Stimulated activated CD4-positive, alpha-beta T cell treated with anti-CD3 and anti-CD28 coated beads, Interleukin-4, amount 100 ng/mL, for 4 hours (primary cell): ENCODE measurements at regions not wholly inside any gene's neighbourhood (a gene's known extent, or its start where the extent isn't known, plus 50 kb on each side); places are given as distances from the start of the nearest gene placed in this dataset.

Source experiments
- DNase-seq, 2 experiments: peaks; one replicate each; pipeline ENCODE4 v3.0.0-alpha.2; 2020

- no peak for DNase-seq
These were observed 558.3 kb upstream of the PSMD7 start for GRCh38 chr16:73738266-73738665.

GRCh38 chr16:73737637-73738036, 559.0 kb upstream of the PSMD7 start:
- DNase-seq, result no peak

DNA sequence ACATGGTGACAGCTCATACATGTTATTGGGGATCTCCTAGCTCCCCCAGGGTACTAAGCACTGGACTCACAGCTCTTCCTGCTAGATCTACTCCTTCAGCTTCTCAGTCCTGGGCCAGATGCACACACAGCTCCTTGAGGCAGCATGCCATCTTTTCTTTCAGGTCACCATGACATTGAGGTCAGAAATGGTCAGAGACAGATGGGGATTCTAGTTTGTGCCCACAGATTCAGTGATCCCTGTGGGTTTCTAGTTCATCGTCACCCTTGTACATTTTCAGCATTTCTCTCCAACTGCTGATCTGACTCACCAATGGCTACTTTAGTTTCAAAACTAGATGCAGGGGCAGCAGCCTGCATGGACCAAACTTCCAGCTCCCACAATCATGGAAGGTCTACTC, 560.7 kb upstream of the PSMD7 start:
- no peak for DNase-seq

- no peak for DNase-seq
These were observed 561.6 kb upstream of the PSMD7 start for GRCh38 chr16:73735018-73735417.

DNA sequence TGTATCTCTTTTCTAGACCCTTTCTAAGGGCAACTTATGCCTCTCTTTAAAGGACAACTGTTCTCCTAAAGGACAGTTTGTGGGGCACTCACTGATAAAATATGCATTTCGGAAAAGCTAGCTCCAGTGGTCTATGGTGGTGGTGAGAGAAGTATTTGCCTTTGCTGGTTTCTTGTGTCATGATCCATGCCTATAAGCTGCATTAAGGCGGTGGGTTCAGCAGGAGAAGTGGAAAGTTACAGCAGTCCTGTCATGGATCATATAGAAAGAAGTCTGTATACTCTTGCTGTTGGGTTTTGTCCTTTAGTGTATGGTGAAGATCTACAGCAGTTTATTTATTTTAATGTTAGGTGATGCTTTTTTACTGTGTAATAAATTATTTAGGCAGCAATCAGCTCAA, 563.9 kb upstream of the PSMD7 start:
- no peak for DNase-seq

DNA sequence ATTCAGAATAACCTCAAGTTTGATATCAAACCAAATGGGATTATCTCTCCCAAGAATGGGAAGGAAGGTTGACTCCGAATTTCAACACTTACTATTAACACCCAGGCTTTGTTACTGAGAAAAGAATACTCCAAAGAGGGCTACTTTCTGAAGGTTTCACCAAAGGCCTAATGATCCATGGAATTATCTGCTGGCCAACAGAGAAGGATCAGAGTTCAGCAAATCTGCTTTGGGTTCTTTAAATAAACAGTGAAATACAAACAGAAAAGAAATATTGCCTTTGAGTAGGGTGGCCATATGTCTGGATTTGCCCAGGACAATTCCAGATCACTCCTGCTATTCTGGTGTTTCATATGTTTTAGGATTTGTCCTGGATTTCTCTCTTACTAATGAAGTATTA, 564.5 kb upstream of the PSMD7 start:
- no peak for DNase-seq

GRCh38 chr16:73730481-73731090, 566.0 kb upstream of the PSMD7 start:
- no peak for DNase-seq

- no peak for DNase-seq
These were observed 571.5 kb upstream of the PSMD7 start for GRCh38 chr16:73725156-73725555.

- DNase-seq, result no peak
These were observed 572.1 kb upstream of the PSMD7 start for GRCh38 chr16:73724503-73724902.

DNA sequence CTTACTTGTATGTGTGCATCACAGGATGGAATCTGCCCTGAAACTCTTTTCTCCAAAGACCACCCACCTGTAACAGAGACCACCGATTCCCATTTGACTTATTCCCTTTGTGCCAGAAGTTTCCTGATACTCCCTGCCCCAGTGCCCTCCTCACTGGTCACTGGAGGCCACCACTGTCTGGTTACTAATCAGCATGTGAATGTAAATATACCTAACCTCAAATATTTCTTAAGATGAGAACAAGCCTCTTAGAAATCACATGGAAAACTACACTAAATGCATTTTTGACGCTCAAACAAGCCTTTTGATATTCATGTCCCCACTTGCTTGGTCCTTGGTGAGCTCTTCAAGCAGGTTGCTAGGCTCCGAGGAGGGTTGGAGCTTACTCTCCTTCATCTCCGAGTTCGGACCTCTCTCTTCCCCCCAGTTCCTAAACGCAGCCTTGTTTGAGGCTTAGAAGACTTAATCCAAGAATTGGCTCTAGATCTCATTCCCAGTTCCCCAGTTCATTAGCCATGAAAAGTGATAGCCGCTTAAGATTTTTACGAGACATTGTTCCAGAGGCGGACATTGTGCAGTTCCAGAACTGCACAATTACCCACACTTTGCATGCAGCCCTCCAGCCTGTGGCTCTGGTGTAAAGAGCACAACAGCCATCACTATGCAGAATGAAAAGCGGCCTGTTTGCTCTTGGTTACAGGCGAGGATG, 579.2 kb upstream of the PSMD7 start:
- no peak for DNase-seq

GRCh38 chr16:73714976-73715375, 581.6 kb upstream of the PSMD7 start:
- no peak for DNase-seq

DNA sequence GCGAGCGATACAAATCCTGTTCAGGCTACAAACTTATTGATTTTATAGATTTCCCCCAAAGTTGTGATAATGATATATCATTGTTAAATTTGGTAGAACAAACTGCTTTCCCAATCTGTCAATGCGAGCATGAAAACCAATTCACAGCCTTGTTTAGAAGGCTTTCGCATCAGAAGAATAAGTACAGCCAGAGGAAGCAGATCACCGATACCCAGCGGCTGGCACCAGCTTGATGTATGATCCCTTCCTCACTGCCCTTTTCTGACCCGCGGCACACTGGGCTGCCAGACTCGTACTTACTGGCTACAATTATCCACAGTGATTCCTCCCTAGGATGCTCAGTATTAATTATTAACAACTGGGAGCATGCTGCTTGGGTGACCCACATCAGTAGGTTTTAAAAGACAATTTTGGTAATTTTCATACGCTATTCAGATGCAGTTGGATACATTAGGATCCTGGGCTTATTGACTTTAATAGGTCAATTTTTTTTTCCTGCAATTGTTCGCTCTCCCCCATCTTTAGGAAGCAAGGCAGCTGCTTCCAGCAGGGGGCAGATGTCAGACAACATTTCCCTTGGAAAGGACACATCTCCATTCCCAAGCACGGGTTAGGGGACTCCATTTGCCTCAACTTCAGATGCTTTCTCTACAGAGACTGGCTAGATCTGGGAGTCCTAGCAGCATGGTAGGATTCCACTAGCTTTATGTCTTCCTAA, 582.7 kb upstream of the PSMD7 start:
- no peak for DNase-seq

- no peak for DNase-seq
These were observed 583.4 kb upstream of the PSMD7 start for GRCh38 chr16:73713251-73713650.

- no peak for DNase-seq
These were observed 585.1 kb upstream of the PSMD7 start for GRCh38 chr16:73711406-73712080.

DNA sequence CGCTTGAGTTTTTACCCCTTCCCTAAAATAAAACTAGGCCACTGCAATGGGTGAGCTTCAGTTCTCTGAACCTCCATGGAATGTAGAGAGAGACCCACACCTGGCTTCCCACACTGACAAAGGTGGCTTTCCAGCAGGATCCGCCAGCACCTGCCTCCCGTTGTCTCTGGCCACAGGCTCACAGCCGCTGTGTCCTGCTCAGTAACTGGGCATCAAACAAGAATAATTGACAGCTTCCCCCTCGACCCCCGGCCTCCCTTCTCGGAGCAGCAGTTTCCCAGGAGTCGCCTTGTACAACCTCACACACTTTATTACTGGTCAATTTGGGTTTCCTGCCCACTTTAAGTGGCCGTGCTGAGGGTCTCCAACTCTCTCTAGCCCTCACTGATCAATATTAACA, 586.1 kb upstream of the PSMD7 start:
- no peak for DNase-seq

DNA sequence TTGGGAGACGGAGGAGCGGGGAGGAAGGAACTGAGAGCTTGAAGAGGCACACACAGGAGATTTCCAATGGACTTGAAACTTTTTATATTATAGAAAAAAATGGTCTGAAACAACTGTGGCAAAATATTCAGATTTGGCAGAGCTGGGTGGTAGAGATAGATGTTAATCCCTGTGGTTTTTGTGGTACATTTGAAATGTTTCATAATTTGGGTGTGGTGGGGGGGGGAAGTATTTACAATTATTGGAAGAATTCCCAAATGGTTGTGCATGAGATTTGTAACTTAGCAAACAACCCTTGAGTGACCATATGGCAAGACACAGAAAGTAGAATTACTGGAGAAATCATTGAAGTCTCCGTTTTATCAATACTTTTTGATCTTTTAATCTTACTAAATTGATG, 588.8 kb upstream of the PSMD7 start:
- no peak for DNase-seq

GRCh38 chr16:73703891-73704290, 592.7 kb upstream of the PSMD7 start:
- DNase-seq, result no peak

DNA sequence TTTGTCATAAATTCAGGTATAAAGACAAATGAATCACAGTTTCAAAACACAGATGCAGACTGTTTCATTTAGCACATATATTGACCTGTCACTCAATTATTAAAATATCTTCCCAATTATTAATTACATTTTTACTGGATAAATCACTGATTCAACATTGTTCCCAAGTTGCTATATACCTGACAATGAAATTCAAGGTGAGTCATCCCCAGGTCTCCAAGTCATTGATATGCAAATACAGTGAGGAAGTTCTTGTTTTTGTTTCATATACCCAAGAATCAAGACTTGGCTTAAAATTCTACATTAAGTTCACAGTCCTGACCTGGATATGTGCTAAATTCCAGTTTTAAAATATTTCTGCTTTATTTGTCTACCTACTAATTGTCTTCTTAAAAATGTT, 599.3 kb upstream of the PSMD7 start:
- no peak for DNase-seq

GRCh38 chr16:73692861-73693260, 603.8 kb upstream of the PSMD7 start:
- no peak for DNase-seq

- DNase-seq, result no peak
These were observed 612.8 kb upstream of the PSMD7 start for GRCh38 chr16:73683804-73684203.

GRCh38 chr16:73672135-73672534, 624.2 kb upstream of the ZFHX3 start:
- DNase-seq, result no peak

DNA sequence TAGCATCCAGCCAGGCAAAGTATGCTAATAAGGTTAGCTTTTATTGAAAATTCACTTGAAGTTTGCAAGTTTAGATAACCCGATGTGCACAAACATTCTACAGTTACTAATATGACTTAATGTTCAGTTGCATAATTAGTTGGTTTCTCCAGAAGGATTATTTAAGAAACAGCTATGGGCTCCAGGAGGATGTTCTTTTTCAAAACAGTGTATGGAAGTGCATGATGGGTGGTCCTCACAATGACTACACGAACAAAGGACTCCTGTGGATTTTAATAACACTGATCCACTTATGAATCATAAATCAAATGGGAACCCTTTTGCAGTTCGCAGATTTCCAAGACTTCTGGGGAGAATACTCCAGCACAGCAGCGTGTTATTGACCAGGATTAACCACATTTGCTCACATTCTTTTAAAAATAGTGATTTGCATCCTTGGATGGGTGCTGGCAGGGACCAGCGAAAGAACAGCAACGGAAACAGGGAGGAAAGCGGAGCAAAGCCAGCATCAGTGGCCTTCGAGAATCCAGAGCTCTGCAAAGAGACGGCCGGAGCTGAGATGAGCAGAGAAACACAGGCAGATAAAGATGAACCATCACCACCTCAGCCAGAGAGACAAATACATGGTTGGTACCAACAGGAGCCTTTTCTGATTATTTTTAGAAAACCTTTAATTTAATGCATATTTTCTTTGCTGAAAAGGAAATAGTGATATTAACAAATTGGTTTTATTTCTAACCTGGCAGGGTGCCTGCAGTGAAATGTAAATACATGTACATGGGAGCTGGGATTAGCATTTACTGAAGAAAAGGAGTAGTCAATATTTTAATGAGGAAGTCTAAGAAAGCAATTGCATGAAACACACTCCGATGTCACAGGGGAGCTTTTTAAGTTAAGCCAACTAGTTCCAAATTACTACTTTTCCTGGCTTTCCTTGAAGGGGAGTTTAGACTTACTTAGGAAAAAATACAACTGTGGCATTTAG, 623.2 kb upstream of the ZFHX3 start:
- no peak for DNase-seq
